Pancreas (tissue), 10 donors: ENCODE measurements at regions not wholly inside any gene's neighbourhood (a gene's known extent, or its start where the extent isn't known, plus 50 kb on each side); places are given as distances from the start of the nearest gene placed in this dataset.

Experiments
- ATAC-seq, 4 donors: fragments of 200-7000 bp; cut with Tn5 transposase; one replicate each; pipeline versions ENCODE4 v1.8.0 to v1.9.1; 2020; ENCODE audit warnings: mild to moderate bottlenecking in 4 of 4, moderate library complexity in 4 of 4
- DNase-seq, 6 donors: peaks; one replicate each; pipeline ENCODE4 v3.0.0-alpha.2; 2020
- FAIRE-seq: peaks from 2 replicates; lab custom pipeline; 2012; peaks lifted over from hg19 to GRCh38; lab: Jason Lieb, UNC
- H3K27ac ChIP-seq, 4 donors: fragments of 200-600 bp; sonication (generic); 1 replicate in 3 of 4; 2 replicates in 1 of 4; pipeline versions ENCODE4 v1.5.0 to v1.8.0; 2020
- H3K27me3 ChIP-seq, 4 donors: fragments of 200-600 bp; one replicate each; pipeline ENCODE4 v1.8.0; 2021
- H3K36me3 ChIP-seq, 3 donors: fragments of 200-600 bp; sonication (generic) in 1 of 3; one replicate each; pipeline versions ENCODE4 v1.5.0 to v1.8.0; 2020 to 2021
- H3K4me1 ChIP-seq, 3 donors: fragments of 200-600 bp; one replicate each; pipeline ENCODE4 v1.8.0; 2021
- H3K4me3 ChIP-seq, 4 donors: fragments of 200-600 bp; sonication (generic) in 2 of 4; one replicate each; pipeline versions ENCODE4 v1.5.0 to v1.8.0; 2020 to 2021
- H3K9me3 ChIP-seq, 4 donors: fragments of 200-600 bp; one replicate each; pipeline ENCODE4 v1.8.0; 2021
- CTCF ChIP-seq, 4 donors: fragments of 200-600 bp; sonication (generic) in 3 of 4; IDR thresholded peaks; one replicate each; pipeline versions ENCODE4 v1.5.0 to v1.8.0; 2021; ENCODE audit warnings: antibody characterized with exemption in 4 of 4
- WGBS, 2 donors: extraction: QIAGEN DNeasy Blood & Tissue Kit; methylation state at CpG; one replicate each; pipeline ENCODE4 v1.1.7; 2013; 5-methylcytosine and 5-hydroxymethylcytosine counted together
- intact Hi-C, 3 donors: fragments of 100-400 bp; cut with DNase I; formaldehyde crosslinking; loops; one replicate each; pipeline versions ENCODE4 v1.11.1 to v1.14.2; 2022
- donor health status: healthy with polysubstance abuse.
- donor health status: DM: no; HTN: no; CAD: no; lungs with moderate emphysema.
- donor health status: DM: no; HTN: no; CAD: no.
- donor health status: control.
- donor health status: control.
- donor health status: Bipolar disorder and iron deficiency.
- donor health status: DM: yes; HTN: yes; CAD: no.
- donor health status: DM: no; HTN: no; CAD: no.
- donor health status: DM: no; HTN: no; CAD: no.
- donor health status: DM: yes; HTN: yes; CAD: no.

GRCh38 chr17:33551075-33551474 lies 258.0 kb upstream of the ASIC2 start:
- no peak for TF ChIP-seq CTCF (IDR thresholded peaks at IDR 0.05)
- DNase-seq (no peak), ATAC-seq (no peak), FAIRE-seq (no peak)
- no peaks in the 10 kb centered on the region for H3K36me3 ChIP-seq
- H3K27ac ChIP-seq: no peak overlapping the region
- no peak overlapping the region for H3K4me3 ChIP-seq
- no peaks in the 10 kb centered on the region for H3K4me1 ChIP-seq
- 56 to 73% methylated on average over 5 of the region's 5 CpGs for WGBS, 2 donors
- intact Hi-C loops: no loop called here
- H3K9me3 ChIP-seq: no peaks in the 10 kb centered on the region
- no peaks in the 10 kb centered on the region for H3K27me3 ChIP-seq

- Histone ChIP-seq H3K27ac (no peak overlapping the region), H3K27me3 (no peaks in the 10 kb centered on the region), H3K9me3 (no peaks in the 10 kb centered on the region), H3K4me3 (no peak overlapping the region), H3K36me3 (no peaks in the 10 kb centered on the region), H3K4me1 (no peaks in the 10 kb centered on the region)
- 36 to 39% methylated on average over 6 of the region's 6 CpGs for WGBS, 2 donors
- TF ChIP-seq CTCF (IDR thresholded peaks at IDR 0.05): no peak
- intact Hi-C loops: no loop called here
- DNase-seq: no peak
- ATAC-seq: no peak
- FAIRE-seq: no peak
Observed at GRCh38 chr17:33551911-33552310, 258.8 kb upstream of the ASIC2 start.

- DNase-seq (no peak), FAIRE-seq (no peak), ATAC-seq (no peak)
- WGBS, 2 donors: 54 to 62% methylated on average over 5 of the region's 5 CpGs
- TF ChIP-seq CTCF (IDR thresholded peaks at IDR 0.05): no peak
- Histone ChIP-seq H3K27ac (no peak overlapping the region), H3K9me3 (no peaks in the 10 kb centered on the region), H3K4me3 (no peak overlapping the region), H3K36me3 (no peaks in the 10 kb centered on the region), H3K27me3 (no peaks in the 10 kb centered on the region), H3K4me1 (no peaks in the 10 kb centered on the region)
- intact Hi-C loops: no loop called here
Observed at GRCh38 chr17:33560165-33560564, 267.1 kb upstream of the ASIC2 start.

GRCh38 chr17:33560871-33561270 lies 267.8 kb upstream of the ASIC2 start:
- H3K4me3 ChIP-seq: no peak overlapping the region
- intact Hi-C loops: no loop called here
- FAIRE-seq: no peak
- no peak for DNase-seq
- H3K27ac ChIP-seq: no peak overlapping the region
- H3K9me3 ChIP-seq: no peaks in the 10 kb centered on the region
- TF ChIP-seq CTCF (IDR thresholded peaks at IDR 0.05): no peak
- ATAC-seq: no peak
- H3K36me3 ChIP-seq: no peaks in the 10 kb centered on the region
- 66 to 77% methylated on average over 3 of the region's 3 CpGs for WGBS, 2 donors
- H3K27me3 ChIP-seq: no peaks in the 10 kb centered on the region
- H3K4me1 ChIP-seq: no peaks in the 10 kb centered on the region

GRCh38 chr17:33561569-33562334 lies 268.7 kb upstream of the ASIC2 start:
- no peak overlapping the region for H3K27ac ChIP-seq
- no peaks in the 10 kb centered on the region for H3K36me3 ChIP-seq
- 32 to 41% methylated on average over 11 of the region's 11 CpGs for WGBS, 2 donors
- H3K9me3 ChIP-seq: no peaks in the 10 kb centered on the region
- no peaks in the 10 kb centered on the region for H3K27me3 ChIP-seq
- intact Hi-C loops: no loop called here
- ATAC-seq (no peak), FAIRE-seq (no peak), DNase-seq (no peak)
- no peaks in the 10 kb centered on the region for H3K4me1 ChIP-seq
- TF ChIP-seq CTCF (IDR thresholded peaks at IDR 0.05): no peak
- H3K4me3 ChIP-seq: no peak overlapping the region
